K562 (cell line): ENCODE measurements at regions not wholly inside any gene's neighbourhood (a gene's known extent, or its start where the extent isn't known, plus 50 kb on each side); places are given as distances from the start of the nearest gene placed in this dataset.

ENCODE experiments used
- ATAC-seq: fragments of 200-7000 bp; cut with Tn5 transposase; 3 replicates; pipeline ENCODE4 v1.9.1; 2020; ENCODE audit warnings: moderate library complexity
- BruUV-seq: library from RNA; stranded (reverse); fragments of 400-500 nt; replicated peaks from 2 replicates; lab custom pipeline; 2021; lab: Mats Ljungman, UMichigan
- CTCF ChIA-PET: fragments of 300-600 bp; formaldehyde crosslinking; extraction: SDS; loops from one replicate; lab custom pipeline; 2021; ENCODE audit warnings: low intra/inter-chr PET ratio; lab: Yijun Ruan, JAX
- POLR2A ChIA-PET: fragments of 300-600, 350-650 bp; sonication (Branson Sonifier 250); formaldehyde crosslinking; extraction: SDS; loops from one replicate; lab custom pipeline; 2021; ENCODE audit warnings: antibody characterized with exemption, inconsistent platforms; lab: Yijun Ruan, JAX
- DNase-seq, 4 experiments: peaks; one replicate each; pipeline versions ENCODE4 v3.0.0 to v3.0.0-alpha.2; 2011 to 2018; ENCODE audit warnings: low spot score in 3 of 4, mixed read lengths in 3 of 4; ENCODE audit errors: extremely low read depth in 1 of 4
- FAIRE-seq: peaks from 2 replicates; lab custom pipeline; 2011; peaks lifted over from hg19 to GRCh38; lab: Jason Lieb, UNC
- H2AFZ ChIP-seq: 2 replicates; pipeline ENCODE4 v1.6.0; 2011; ENCODE audit warnings: low read depth, low read length, control low read depth, inconsistent platforms
- H3K27ac ChIP-seq: fragments of 200-600 bp; 3 replicates; pipeline ENCODE4 v1.8.0; 2011; ENCODE audit warnings: low read depth, mild to moderate bottlenecking, control low read depth, inconsistent platforms, low read length, moderate library complexity, mixed read lengths; ENCODE audit errors: extremely low read depth
- H3K27me3 ChIP-seq, 2 experiments: fragments of 300-600 bp in 1 of 2; 2 replicates in 1 of 2; 3 replicates in 1 of 2; pipeline versions ENCODE4 v1.6.0 to v1.8.0; 2011; ENCODE audit warnings: inconsistent platforms in 2 of 2, low read length in 2 of 2, mild to moderate bottlenecking in 1 of 2, mixed read lengths in 1 of 2, moderate library complexity in 1 of 2; ENCODE audit not compliant: control insufficient read depth in 2 of 2, insufficient read depth in 2 of 2
- H3K36me3 ChIP-seq: fragments of 300-600 bp; 3 replicates; pipeline ENCODE4 v1.8.0; 2011; ENCODE audit warnings: mild to moderate bottlenecking, low read length, inconsistent platforms; ENCODE audit not compliant: control insufficient read depth, insufficient read depth
- H3K4me1 ChIP-seq, 2 experiments: fragments of 200-600 bp in 1 of 2; replicated peaks in 1 of 2; 2 replicates in 1 of 2; 3 replicates in 1 of 2; pipeline versions ENCODE4 v1.5.1 to v1.8.0; 2011; ENCODE audit warnings: inconsistent platforms in 2 of 2, low read length in 2 of 2, mild to moderate bottlenecking in 1 of 2, mixed read lengths in 1 of 2, moderate library complexity in 1 of 2; ENCODE audit not compliant: control insufficient read depth in 2 of 2, insufficient read depth in 2 of 2
- H3K4me2 ChIP-seq: 2 replicates; pipeline ENCODE4 v1.6.1; 2011; ENCODE audit warnings: low read length, control low read depth, inconsistent platforms, mixed read lengths; ENCODE audit not compliant: insufficient read depth
- H3K4me3 ChIP-seq: fragments of 200-600 bp; sonication (generic), shearing (Covaris generic); 2 replicates; pipeline ENCODE4 v1.5.1; 2016; ENCODE audit warnings: control low read depth, inconsistent platforms
- H3K79me2 ChIP-seq: fragments of 200-600 bp; 3 replicates; pipeline ENCODE4 v1.8.0; 2011; ENCODE audit warnings: low read length, inconsistent platforms; ENCODE audit not compliant: control insufficient read depth, insufficient read depth
- H3K9ac ChIP-seq, 2 experiments: 2 replicates each; pipeline versions ENCODE4 v1.6.0 to v1.6.1; 2011; ENCODE audit warnings: low read depth in 2 of 2, low read length in 2 of 2, control low read depth in 1 of 2, inconsistent platforms in 1 of 2, mild to moderate bottlenecking in 1 of 2, mixed read lengths in 1 of 2; ENCODE audit not compliant: insufficient read depth in 1 of 2
- H3K9me1 ChIP-seq: one replicate; pipeline ENCODE4 v1.6.0; 2011; ENCODE audit warnings: inconsistent platforms, mild to moderate bottlenecking, low read length, moderate library complexity; ENCODE audit not compliant: control insufficient read depth, insufficient read depth
- H3K9me3 ChIP-seq: replicated peaks from 2 replicates; pipeline ENCODE4 v1.5.1; 2011; ENCODE audit warnings: low read depth, low read length, inconsistent platforms; ENCODE audit not compliant: control insufficient read depth, insufficient read depth
- H4K20me1 ChIP-seq: replicated peaks from 2 replicates; pipeline ENCODE4 v1.6.1; 2011; ENCODE audit warnings: low read length, inconsistent platforms, mixed read lengths; ENCODE audit not compliant: control insufficient read depth, insufficient read depth
- BHLHE40 ChIP-seq: IDR thresholded peaks from 2 replicates; pipeline ENCODE4 v1.6.1; 2011; ENCODE audit warnings: low read length, improper control_type of control experiment
- DNMT1 ChIP-seq: fragments of 450-650 bp; IDR thresholded peaks from 2 replicates; pipeline ENCODE4 v1.6.1; 2016; ENCODE audit warnings: antibody characterized with exemption, mild to moderate bottlenecking
- GATA2 ChIP-seq: sonication (generic); formaldehyde crosslinking; IDR thresholded peaks from 2 replicates; pipeline ENCODE4 v1.4.0; 2020; ENCODE audit warnings: mild to moderate bottlenecking, missing genetic modification reagents
- MYC ChIP-seq, 2 experiments: fragments of 250-450 bp in 1 of 2; sonication (Bioruptor Pico) in 1 of 2; IDR thresholded peaks; 2 replicates each; pipeline versions ENCODE4 v1.5.1 to v1.6.1; 2012 to 2021; ENCODE audit warnings: low read depth in 2 of 2, borderline replicate concordance in 1 of 2, improper control_type of control experiment in 1 of 2, low read length in 1 of 2, mild to moderate bottlenecking in 1 of 2, moderate library complexity in 1 of 2
- OTX1 ChIP-seq: fragments of 450-650 bp; formaldehyde crosslinking; IDR thresholded peaks from 2 replicates; pipeline ENCODE4 v1.4.0; 2022; ENCODE audit warnings: mild to moderate bottlenecking
- POU5F1 ChIP-seq: fragments of 150-350 bp; IDR thresholded peaks from 2 replicates; pipeline ENCODE4 v1.6.1; 2014; ENCODE audit warnings: borderline replicate concordance, low read length, low read depth, mild to moderate bottlenecking; ENCODE audit not compliant: partially characterized antibody
- SRSF7 ChIP-seq: fragments of 200-400 bp; formaldehyde crosslinking; optimal IDR thresholded peaks from 2 replicates; pipeline ENCODE3; 2017; ENCODE audit warnings: mild to moderate bottlenecking, low read depth, low read length
- TFAM ChIP-seq: fragments of 250-450 bp; sonication (Bioruptor Pico); conservative IDR thresholded peaks from 2 replicates; pipeline ENCODE4 v1.5.0; 2021; ENCODE audit warnings: mild to moderate bottlenecking, moderate library complexity
- ZMIZ1 ChIP-seq, 2 experiments: fragments of 150-350 bp in 1 of 2; IDR thresholded peaks; 2 replicates each; pipeline ENCODE4 v1.6.1; 2012 to 2016; ENCODE audit warnings: low read depth in 2 of 2, low read length in 2 of 2, mild to moderate bottlenecking in 1 of 2, moderate library complexity in 1 of 2
- WGBS: fragments of 100-300 bp; shearing (Covaris generic); methylation state at CpG from one replicate; pipeline ENCODE4 v1.1.6; 2016; ENCODE audit warnings: low coverage, mixed read lengths; ENCODE audit not compliant: insufficient coverage; ENCODE audit errors: missing lambda C conversion rate; 5-methylcytosine and 5-hydroxymethylcytosine counted together
- in situ Hi-C: fragments of 300-500 bp; cut with MboI; formaldehyde crosslinking; loops from 4 replicates; pipeline ENCODE4 v1.15.0; 2018; ENCODE audit warnings: inconsistent platforms, mixed read lengths
- intact Hi-C: fragments of 100-400 bp; cut with micrococcal nuclease; formaldehyde crosslinking; loops from 2 replicates; pipeline ENCODE4 v1.14.2; 2022

GRCh38 chr10:130576427-130576826, 440.2 kb downstream of the GLRX3 start (continued):
- TF ChIP-seq SRSF7 (no peak), TFAM (CRISPR knock-in tag) (no peak), GATA2 (CRISPR knock-in tag) (no peak), ZMIZ1 (IDR thresholded peaks at IDR 0.05; ENCODE audit: low read depth in 2 of 2, low read length in 2 of 2) (no peak), BHLHE40 (no peak), OTX1 (CRISPR knock-in tag) (no peak), MYC (IDR thresholded peaks at IDR 0.05; ENCODE audit: low read depth, low read length) (no peak), MYC (CRISPR knock-in tag; IDR thresholded peaks at IDR 0.05; ENCODE audit: borderline replicate concordance, low read depth) (no peak), POU5F1 (no peak)
- TF ChIP-seq, all 486 proteins: peak for 0

- Histone ChIP-seq H3K9me1 (no peaks in the 10 kb centered on the region), H2AFZ (no peak overlapping the region), H3K9me3 (no peaks in the 10 kb centered on the region), H3K4me1 (no peaks in the 10 kb centered on the region), H3K9ac (no peak overlapping the region), H3K27ac (no peak overlapping the region), H4K20me1 (no peaks in the 10 kb centered on the region; the same call in 1 of the 2 replicates), H3K4me2 (no peak overlapping the region), H3K4me3 (no peak overlapping the region), H3K27me3 (peaks cover 0 to 5% of the 10 kb centered on the region in 2 experiments; a peak in 1 of 5 replicates), H3K79me2 (no peaks in the 10 kb centered on the region)
- WGBS = 0% methylated on average over 5 of the region's 8 CpGs
- ChIA-PET CTCF (no interaction called here), POLR2A (no interaction called here)
- DNase-seq (no peak), FAIRE-seq (no peak)
- intact Hi-C loops (no loop called here), in situ Hi-C loops (no loop called here)
- BruUV-seq = no TSS peak
- TF ChIP-seq DNMT1 = no peak
- TF ChIP-seq, all 486 proteins: peak for 0
- H3K36me3 ChIP-seq = no peaks in the 10 kb centered on the region
- no peak for ATAC-seq
Measured at GRCh38 chr10:130577039-130577438, 440.8 kb downstream of the GLRX3 start.
